ENCODE measurements at regions not wholly inside any gene's neighbourhood (a gene's known extent, or its start where the extent isn't known, plus 50 kb on each side); places are given as distances from the start of the nearest gene placed in this dataset.
A peak's percentile ranks its signal among the peaks of the same experiment; 100 is the strongest.
"Not testable (repeated sequence)": the region's sequence is repeated elsewhere in the genome, so short reads cannot be mapped to it uniquely, and the experiment has no call there.

DNA sequence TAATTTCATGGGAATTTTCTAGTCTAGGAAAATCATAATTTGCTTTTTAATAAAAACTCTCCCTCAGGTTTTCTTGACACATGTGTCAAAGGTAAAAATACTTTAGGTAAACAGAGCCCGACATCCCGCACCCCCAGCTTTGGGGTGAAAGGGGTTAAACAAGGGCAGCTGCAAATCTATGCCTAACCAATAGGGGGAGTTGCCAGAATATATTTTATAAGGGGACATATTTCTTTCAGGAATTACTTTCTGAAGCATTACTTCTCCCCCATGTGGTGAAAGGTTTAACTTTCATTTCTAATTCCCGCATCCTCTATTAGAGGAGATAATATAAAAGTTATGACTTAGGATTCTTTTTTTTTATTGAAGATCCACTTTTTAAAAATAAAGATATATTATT is 53.9 kb upstream of the HEPH start:
- DNase-seq = peak; percentile 12

DNA sequence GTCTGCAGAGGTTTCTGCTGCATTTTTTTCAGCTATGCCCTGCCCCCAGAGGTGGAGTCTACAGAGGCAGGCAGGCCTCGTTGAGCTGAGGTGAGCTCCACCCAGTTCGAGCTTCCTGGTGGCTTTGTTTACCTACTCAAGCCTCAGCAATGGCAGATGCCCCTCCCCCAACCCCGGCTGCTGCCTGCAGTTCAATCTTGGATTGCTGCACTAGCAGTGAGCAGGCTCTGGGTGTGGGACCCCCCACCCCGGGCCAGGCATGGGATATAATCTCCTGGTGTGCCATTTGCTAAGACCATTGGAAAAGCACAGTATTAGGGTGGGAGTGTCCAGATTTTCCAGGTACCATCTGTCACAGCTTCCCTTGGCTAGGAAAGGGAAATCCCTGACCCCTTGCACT is 56.2 kb upstream of the HEPH start:
- not testable (repeated sequence) for DNase-seq

DNA sequence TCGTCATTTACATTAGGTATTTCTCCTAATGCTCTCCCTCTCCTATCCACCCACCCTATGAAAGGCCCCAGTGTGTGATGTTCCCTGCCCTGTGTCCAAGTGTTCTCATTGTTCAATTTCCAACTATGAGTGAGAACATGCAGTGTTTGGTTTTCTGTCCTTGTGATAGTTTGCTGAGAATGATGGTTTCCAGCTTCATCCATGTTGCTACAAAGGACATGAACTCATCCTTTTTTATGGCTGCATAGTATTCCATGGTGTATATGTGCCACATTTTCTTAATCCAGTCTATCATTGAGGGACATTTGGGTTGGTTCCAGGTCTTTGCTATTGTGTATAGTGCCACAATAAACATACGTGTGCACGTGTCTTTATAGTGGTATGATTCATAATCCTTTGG is 61.6 kb upstream of the HEPH start:
- not testable (repeated sequence) for DNase-seq

DNA sequence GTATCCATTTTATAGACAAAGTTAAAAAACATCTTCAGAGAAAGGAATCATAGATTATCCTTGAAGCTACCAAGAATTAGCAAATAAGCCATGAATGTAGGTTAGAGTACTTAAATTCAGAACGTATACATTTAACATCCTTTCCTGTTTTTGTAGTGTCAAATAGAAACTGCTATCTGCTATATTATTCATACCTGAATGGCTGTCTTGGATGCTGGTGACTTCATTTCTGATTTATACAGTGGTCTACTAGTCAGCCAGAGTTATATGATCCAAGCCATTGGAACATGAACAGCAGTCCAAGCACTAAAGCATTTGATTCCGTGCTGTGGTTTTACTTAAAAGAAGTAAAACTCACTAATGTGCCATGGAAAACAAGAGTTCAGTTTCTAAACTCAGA is 58.3 kb upstream of the VSIG4 start:
- no peak for DNase-seq

DNA sequence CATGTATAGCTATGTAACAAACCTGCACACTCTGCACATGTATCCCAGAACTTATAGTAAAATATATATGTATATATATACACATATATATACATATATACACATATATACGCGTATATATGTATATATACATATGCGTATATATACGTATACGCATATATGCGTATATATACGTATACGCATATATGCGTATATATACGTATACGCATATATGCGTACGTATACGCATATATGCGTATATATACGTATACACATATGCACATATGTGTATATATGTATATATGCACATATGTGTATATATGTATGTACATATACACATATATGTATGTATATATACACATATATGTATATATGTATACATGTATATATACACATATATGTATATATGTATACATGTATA is 57.1 kb upstream of the VSIG4 start:
- not testable (repeated sequence) for DNase-seq

DNA sequence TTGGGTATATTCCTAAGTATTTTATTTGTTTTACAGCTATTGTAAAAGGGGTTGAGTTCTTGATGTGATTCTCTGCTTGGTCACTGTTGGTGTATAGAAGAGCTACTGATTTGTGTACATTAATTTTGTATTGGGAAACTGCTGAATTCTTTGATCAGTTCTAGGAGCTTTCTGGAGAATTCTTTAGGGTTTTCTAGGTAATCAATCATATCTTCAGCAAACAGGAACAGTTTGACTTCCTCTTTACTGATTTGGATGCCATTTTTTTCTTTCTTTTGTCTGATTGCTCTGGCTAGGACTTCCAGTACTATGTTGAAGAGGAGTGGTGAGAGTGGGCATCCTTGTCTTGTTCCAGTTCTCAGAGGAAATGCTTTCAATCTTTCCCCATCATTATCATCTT is 50.1 kb upstream of the VSIG4 start:
- not testable (repeated sequence) for DNase-seq

All from activated CD4-positive, alpha-beta T cell treated with anti-CD3 and anti-CD28 coated beads for 48 hours (primary cell).